ENCODE measurements at regions not wholly inside any gene's neighbourhood (a gene's known extent, or its start where the extent isn't known, plus 50 kb on each side); places are given as distances from the start of the nearest gene placed in this dataset.

- ATAC-seq: no peak
- TF ChIP-seq ZFP3 (CRISPR knock-in tag; IDR thresholded peaks at IDR 0.05): no peak
- TF ChIP-seq ZC3H10 (CRISPR knock-in tag; IDR thresholded peaks at IDR 0.05): no peak
- TF ChIP-seq ARNTL (CRISPR knock-in tag; IDR thresholded peaks at IDR 0.05; ENCODE audit: borderline replicate concordance, low read depth): no peak
- TF ChIP-seq ZNF70 (CRISPR knock-in tag; IDR thresholded peaks at IDR 0.05): no peak
- TF ChIP-seq PATZ1 (CRISPR knock-in tag; IDR thresholded peaks at IDR 0.05; ENCODE audit: borderline replicate concordance): no peak
- TF ChIP-seq ISL1 (CRISPR knock-in tag; IDR thresholded peaks at IDR 0.05): no peak
- TF ChIP-seq ESRRG (CRISPR knock-in tag; IDR thresholded peaks at IDR 0.05): no peak
- TF ChIP-seq ZFP30 (CRISPR knock-in tag; IDR thresholded peaks at IDR 0.05): no peak
- no peak for TF ChIP-seq BACH2 (CRISPR knock-in tag; IDR thresholded peaks at IDR 0.05; ENCODE audit: borderline replicate concordance)
- TF ChIP-seq CSDC2 (CRISPR knock-in tag; IDR thresholded peaks at IDR 0.05): no peak
- TF ChIP-seq TOX (CRISPR knock-in tag; IDR thresholded peaks at IDR 0.05; ENCODE audit: borderline replicate concordance): no peak
- TF ChIP-seq ZNF565 (CRISPR knock-in tag; conservative IDR thresholded peaks at IDR 0.05; ENCODE audit: low read depth): no peak
Measured at GRCh38 chr9:118457171-118458000, 753.2 kb downstream of the TLR4 start.

- no peak for ATAC-seq
- TF ChIP-seq ISL1 (CRISPR knock-in tag; IDR thresholded peaks at IDR 0.05): no peak
- TF ChIP-seq ZNF565 (CRISPR knock-in tag; conservative IDR thresholded peaks at IDR 0.05; ENCODE audit: low read depth): no peak
- no peak for TF ChIP-seq RARB (CRISPR knock-in tag; IDR thresholded peaks at IDR 0.05)
Measured at GRCh38 chr9:118459913-118460312, 755.7 kb downstream of the TLR4 start.

GRCh38 chr9:118463419-118463818, 759.2 kb downstream of the TLR4 start:
- no peak for ATAC-seq
- TF ChIP-seq ZNF565 (CRISPR knock-in tag; conservative IDR thresholded peaks at IDR 0.05; ENCODE audit: low read depth) (no peak), TCF4 (CRISPR knock-in tag; IDR thresholded peaks at IDR 0.05; ENCODE audit: borderline replicate concordance) (no peak), OSR1 (CRISPR knock-in tag; IDR thresholded peaks at IDR 0.05) (no peak), PATZ1 (CRISPR knock-in tag; IDR thresholded peaks at IDR 0.05; ENCODE audit: borderline replicate concordance) (no peak), POU6F1 (CRISPR knock-in tag; IDR thresholded peaks at IDR 0.05; ENCODE audit: borderline replicate concordance, low read depth) (no peak), CREB5 (CRISPR knock-in tag; IDR thresholded peaks at IDR 0.05; ENCODE audit: low read depth) (no peak), RARB (CRISPR knock-in tag; IDR thresholded peaks at IDR 0.05) (no peak), ZNF8 (CRISPR knock-in tag; IDR thresholded peaks at IDR 0.05) (no peak), ZC3H10 (CRISPR knock-in tag; IDR thresholded peaks at IDR 0.05) (no peak), ARNTL (CRISPR knock-in tag; IDR thresholded peaks at IDR 0.05; ENCODE audit: borderline replicate concordance, low read depth) (no peak), PPARA (CRISPR knock-in tag; IDR thresholded peaks at IDR 0.05; ENCODE audit: borderline replicate concordance) (no peak), BACH2 (CRISPR knock-in tag; IDR thresholded peaks at IDR 0.05; ENCODE audit: borderline replicate concordance) (no peak), ZFP3 (CRISPR knock-in tag; IDR thresholded peaks at IDR 0.05) (no peak), TSHZ2 (CRISPR knock-in tag; IDR thresholded peaks at IDR 0.05) (no peak)
